Keratinocyte (primary cell): ENCODE measurements at regions not wholly inside any gene's neighbourhood (a gene's known extent, or its start where the extent isn't known, plus 50 kb on each side); places are given as distances from the start of the nearest gene placed in this dataset.

Source experiments
- DNase-seq: peaks from one replicate; pipeline ENCODE4 v3.0.0-alpha.2; 2011; ENCODE audit warnings: low read depth, missing footprints, low spot score
- FAIRE-seq: peaks from 2 replicates; lab custom pipeline; 2011; peaks lifted over from hg19 to GRCh38; lab: Jason Lieb, UNC
- H2AFZ ChIP-seq: 2 replicates; pipeline ENCODE4 v1.6.0; 2012; ENCODE audit warnings: low read length, control low read depth, inconsistent platforms; ENCODE audit not compliant: control insufficient read depth
- H3K27ac ChIP-seq: 2 replicates; pipeline ENCODE4 v1.5.1; 2011; ENCODE audit warnings: low read length; ENCODE audit not compliant: control insufficient read depth, insufficient read depth
- H3K27me3 ChIP-seq: 3 replicates; pipeline ENCODE4 v1.6.0; 2011; ENCODE audit warnings: low read length; ENCODE audit not compliant: control insufficient read depth, insufficient read depth; ENCODE audit errors: extremely low read depth
- H3K36me3 ChIP-seq, 2 experiments: 2 replicates in 1 of 2; 3 replicates in 1 of 2; pipeline ENCODE4 v1.5.1; 2011; ENCODE audit warnings: low read length in 2 of 2, mild to moderate bottlenecking in 1 of 2; ENCODE audit not compliant: control insufficient read depth in 2 of 2, insufficient read depth in 2 of 2; ENCODE audit errors: extremely low read depth in 1 of 2
- H3K4me1 ChIP-seq: 3 replicates; pipeline ENCODE4 v1.5.1; 2011; ENCODE audit warnings: low read length; ENCODE audit not compliant: control insufficient read depth, insufficient read depth; ENCODE audit errors: extremely low read depth
- H3K4me2 ChIP-seq: 3 replicates; pipeline ENCODE4 v1.6.0; 2011; ENCODE audit warnings: low read depth, low read length; ENCODE audit not compliant: control insufficient read depth, insufficient read depth; ENCODE audit errors: extremely low read depth
- H3K4me3 ChIP-seq, 3 experiments: fragments of 200-600 bp in 1 of 3; sonication (generic) in 1 of 3; 2 replicates in 2 of 3; 3 replicates in 1 of 3; pipeline ENCODE4 v1.5.1; 2011 to 2016; ENCODE audit warnings: low read length in 3 of 3, mild to moderate bottlenecking in 3 of 3, control low read depth in 2 of 3, inconsistent platforms in 1 of 3, low read depth in 1 of 3, mixed read lengths in 1 of 3, mixed run types in 1 of 3, moderate library complexity in 1 of 3; ENCODE audit not compliant: control insufficient read depth in 2 of 3, insufficient read depth in 2 of 3; ENCODE audit errors: extremely low read depth in 1 of 3
- H3K79me2 ChIP-seq: 2 replicates; pipeline ENCODE4 v1.6.0; 2012; ENCODE audit warnings: low read length; ENCODE audit not compliant: control insufficient read depth, insufficient read depth
- H3K9ac ChIP-seq: 3 replicates; pipeline ENCODE4 v1.6.0; 2011; ENCODE audit warnings: low read length; ENCODE audit not compliant: control insufficient read depth, insufficient read depth; ENCODE audit errors: extremely low read depth
- H3K9me1 ChIP-seq: 3 replicates; pipeline ENCODE4 v1.6.0; 2011; ENCODE audit warnings: low read length; ENCODE audit not compliant: control insufficient read depth, insufficient read depth; ENCODE audit errors: extremely low read depth
- H3K9me3 ChIP-seq: 2 replicates; pipeline ENCODE4 v1.5.1; 2012; ENCODE audit warnings: low read depth, low read length; ENCODE audit not compliant: control insufficient read depth
- H4K20me1 ChIP-seq: 3 replicates; pipeline ENCODE4 v1.6.0; 2011; ENCODE audit warnings: low read length; ENCODE audit not compliant: control insufficient read depth, insufficient read depth; ENCODE audit errors: extremely low read depth
- CTCF ChIP-seq, 3 experiments: IDR thresholded peaks in 1 of 3; conservative IDR thresholded peaks in 1 of 3; optimal IDR thresholded peaks in 1 of 3; 2 replicates in 2 of 3; 3 replicates in 1 of 3; pipeline versions ENCODE3 to v1.5.1; 2011; ENCODE audit warnings: low read length in 3 of 3, mild to moderate bottlenecking in 3 of 3, moderate library complexity in 2 of 3, control low read depth in 1 of 3, inconsistent platforms in 1 of 3; ENCODE audit not compliant: insufficient read depth in 2 of 3; ENCODE audit errors: extremely low read depth in 1 of 3
- EZH2 ChIP-seq: IDR thresholded peaks from one replicate; pipeline ENCODE4 v1.6.1; 2012; ENCODE audit warnings: inconsistent platforms, mild to moderate bottlenecking, low read length, moderate library complexity
- dilution Hi-C: fragments of 300-500 bp; cut with MboI; formaldehyde crosslinking; loops from one replicate; pipeline ENCODE4 v1.7.0; 2020; ENCODE audit warnings: low sequenced_read_pairs; ENCODE audit not compliant: extremely low pct_ligation_motif_present

- Histone ChIP-seq H2AFZ (no peak overlapping the region), H3K27ac (no peak overlapping the region), H3K9me3 (no peaks in the 10 kb centered on the region), H4K20me1 (no peaks in the 10 kb centered on the region), H3K27me3 (no peaks in the 10 kb centered on the region), H3K4me1 (no peaks in the 10 kb centered on the region), H3K36me3 (no peaks in the 10 kb centered on the region), H3K4me3 (no peak overlapping the region), H3K9ac (no peak overlapping the region), H3K79me2 (no peaks in the 10 kb centered on the region), H3K4me2 (no peak overlapping the region), H3K9me1 (no peaks in the 10 kb centered on the region)
- dilution Hi-C loops: no loop called here
- TF ChIP-seq EZH2 (no peak), CTCF (optimal IDR thresholded peaks at IDR 0.05 in 1 of 3, IDR thresholded peaks at IDR 0.05 in 1 of 3, conservative IDR thresholded peaks at IDR 0.05 in 1 of 3; ENCODE audit: extremely low read depth in 1 of 3, insufficient read depth in 2 of 3, low read length in 3 of 3) (no peak)
- no peak for FAIRE-seq
- no peak for DNase-seq
These were observed 229.1 kb upstream of the IL12B start for GRCh38 chr5:159559337-159559736.

GRCh38 chr5:159560088-159560487 is 229.8 kb upstream of the IL12B start:
- no peaks in the 10 kb centered on the region for H3K4me1 ChIP-seq
- no peak overlapping the region for H3K9ac ChIP-seq
- TF ChIP-seq EZH2 (no peak), CTCF (optimal IDR thresholded peaks at IDR 0.05 in 1 of 3, IDR thresholded peaks at IDR 0.05 in 1 of 3, conservative IDR thresholded peaks at IDR 0.05 in 1 of 3; ENCODE audit: extremely low read depth in 1 of 3, insufficient read depth in 2 of 3, low read length in 3 of 3) (no peak)
- dilution Hi-C loops: no loop called here
- no peaks in the 10 kb centered on the region for H3K9me3 ChIP-seq
- no peak overlapping the region for H3K4me2 ChIP-seq
- no peaks in the 10 kb centered on the region for H3K36me3 ChIP-seq
- DNase-seq (no peak), FAIRE-seq (no peak)
- no peaks in the 10 kb centered on the region for H4K20me1 ChIP-seq
- no peak overlapping the region for H3K27ac ChIP-seq
- no peak overlapping the region for H3K4me3 ChIP-seq
- no peak overlapping the region for H2AFZ ChIP-seq
- no peaks in the 10 kb centered on the region for H3K9me1 ChIP-seq
- H3K79me2 ChIP-seq: no peaks in the 10 kb centered on the region
- H3K27me3 ChIP-seq: no peaks in the 10 kb centered on the region
